IMR-90 (cell line): ENCODE measurements at regions not wholly inside any gene's neighbourhood (a gene's known extent, or its start where the extent isn't known, plus 50 kb on each side); places are given as distances from the start of the nearest gene placed in this dataset.

ENCODE experiments used
- ATAC-seq: fragments of 200-7000 bp; cut with Tn5 transposase; 2 replicates; pipeline ENCODE4 v1.9.1; 2020; ENCODE audit warnings: low read depth, mild to moderate bottlenecking, moderate library complexity
- BruUV-seq: library from RNA; stranded (reverse); fragments of 400-500 nt; replicated peaks from 2 replicates; lab custom pipeline; 2021; lab: Mats Ljungman, UMichigan
- CTCF ChIA-PET: fragments of 300-600 bp; formaldehyde crosslinking; extraction: SDS; loops from one replicate; lab custom pipeline; 2021; ENCODE audit warnings: antibody characterized with exemption; lab: Yijun Ruan, JAX
- POLR2A ChIA-PET: fragments of 300-600 bp; sonication (Branson Sonifier 250); formaldehyde crosslinking; loops from one replicate; lab custom pipeline; 2022; ENCODE audit warnings: antibody characterized with exemption; ENCODE audit not compliant: unreplicated experiment; lab: Charles Lee
- DNase-seq: peaks from one replicate; pipeline ENCODE4 v3.0.0; 2013
- H2AFZ ChIP-seq: replicated peaks from 2 replicates; pipeline ENCODE3; 2013; ENCODE audit warnings: low read length, mild to moderate bottlenecking; ENCODE audit not compliant: poor library complexity
- H2AK5ac ChIP-seq: 2 replicates; pipeline ENCODE4 v1.6.1; 2013; ENCODE audit warnings: low read depth, low read length, inconsistent platforms
- H2AK9ac ChIP-seq: replicated peaks from 2 replicates; pipeline ENCODE3; 2013; ENCODE audit warnings: mild to moderate bottlenecking, low read depth, low read length, moderate library complexity; ENCODE audit not compliant: poor library complexity
- H2BK120ac ChIP-seq: 2 replicates; pipeline ENCODE4 v1.6.1; 2013; ENCODE audit warnings: low read depth, low read length, inconsistent platforms
- H2BK15ac ChIP-seq: 3 replicates; pipeline ENCODE4 v1.6.1; 2013; ENCODE audit warnings: low read depth, low read length, inconsistent platforms
- H2BK20ac ChIP-seq: 2 replicates; pipeline ENCODE4 v1.6.1; 2013; ENCODE audit warnings: low read depth, mild to moderate bottlenecking, inconsistent platforms, low read length, moderate library complexity
- H2BK5ac ChIP-seq: 2 replicates; pipeline ENCODE4 v1.6.1; 2013; ENCODE audit warnings: mild to moderate bottlenecking, low read depth, low read length, inconsistent platforms; ENCODE audit not compliant: poor library complexity, severe bottlenecking
- H3K14ac ChIP-seq: replicated peaks from 2 replicates; pipeline ENCODE4 v1.6.1; 2013; ENCODE audit warnings: low read depth, low read length, inconsistent platforms
- H3K18ac ChIP-seq: 2 replicates; pipeline ENCODE4 v1.6.1; 2013; ENCODE audit warnings: low read depth, low read length, control low read depth
- H3K23ac ChIP-seq: 2 replicates; pipeline ENCODE4 v1.6.1; 2013; ENCODE audit warnings: low read depth, low read length, inconsistent platforms
- H3K27ac ChIP-seq: 2 replicates; pipeline ENCODE4 v1.5.1; 2013; ENCODE audit warnings: mild to moderate bottlenecking, control low read depth, low read length; ENCODE audit not compliant: insufficient read depth
- H3K27me3 ChIP-seq: 2 replicates; pipeline ENCODE4 v1.6.1; 2013; ENCODE audit warnings: low read length; ENCODE audit not compliant: control insufficient read depth, insufficient read depth
- H3K36me3 ChIP-seq: 2 replicates; pipeline ENCODE4 v1.6.1; 2013; ENCODE audit warnings: low read length, mixed read lengths; ENCODE audit not compliant: control insufficient read depth, insufficient read depth
- H3K4ac ChIP-seq: 2 replicates; pipeline ENCODE4 v1.6.1; 2013; ENCODE audit warnings: low read depth, low read length, inconsistent platforms
- H3K4me1 ChIP-seq: 2 replicates; pipeline ENCODE4 v1.6.1; 2013; ENCODE audit warnings: low read length, mixed read lengths; ENCODE audit not compliant: control insufficient read depth, insufficient read depth
- H3K4me2 ChIP-seq: 2 replicates; pipeline ENCODE4 v1.6.1; 2013; ENCODE audit warnings: low read depth, mild to moderate bottlenecking, control low read depth, low read length, moderate library complexity
- H3K4me3 ChIP-seq: 2 replicates; pipeline ENCODE4 v1.5.1; 2013; ENCODE audit warnings: low read depth, mild to moderate bottlenecking, control low read depth, low read length, moderate library complexity; ENCODE audit not compliant: insufficient read depth
- H3K56ac ChIP-seq: 2 replicates; pipeline ENCODE4 v1.6.1; 2013; ENCODE audit warnings: low read length, inconsistent platforms; ENCODE audit not compliant: insufficient read depth; ENCODE audit errors: extremely low read depth
- H3K79me1 ChIP-seq, 2 experiments: 2 replicates each; pipeline ENCODE4 v1.6.1; 2013; ENCODE audit warnings: low read length in 2 of 2, inconsistent platforms in 1 of 2, low read depth in 1 of 2
- H3K9ac ChIP-seq: 2 replicates; pipeline ENCODE4 v1.6.1; 2013; ENCODE audit warnings: low read depth, low read length, control low read depth
- H3K9me1 ChIP-seq: 2 replicates; pipeline ENCODE4 v1.6.1; 2013; ENCODE audit warnings: low read length, inconsistent platforms; ENCODE audit not compliant: insufficient read depth
- H3K9me3 ChIP-seq: 2 replicates; pipeline ENCODE4 v1.6.1; 2013; ENCODE audit warnings: low read length; ENCODE audit not compliant: control insufficient read depth, insufficient read depth
- H4K20me1 ChIP-seq: 2 replicates; pipeline ENCODE4 v1.6.1; 2013; ENCODE audit warnings: low read length, inconsistent platforms; ENCODE audit not compliant: insufficient read depth
- H4K5ac ChIP-seq: 2 replicates; pipeline ENCODE4 v1.6.1; 2013; ENCODE audit warnings: mild to moderate bottlenecking, low read depth, low read length, control low read depth
- H4K8ac ChIP-seq, 2 experiments: 2 replicates each; pipeline ENCODE4 v1.6.1; 2013; ENCODE audit warnings: low read depth in 2 of 2, low read length in 2 of 2, control low read depth in 1 of 2, inconsistent platforms in 1 of 2
- H4K91ac ChIP-seq: 2 replicates; pipeline ENCODE4 v1.6.1; 2013; ENCODE audit warnings: low read depth, low read length, inconsistent platforms; ENCODE audit not compliant: insufficient read depth
- CEBPB ChIP-seq: IDR thresholded peaks from 2 replicates; pipeline ENCODE4 v1.6.1; 2012; ENCODE audit warnings: low read depth, low read length, improper control_type of control experiment
- CHD1 ChIP-seq: IDR thresholded peaks from 2 replicates; pipeline ENCODE4 v1.6.1; 2012; ENCODE audit warnings: low read depth, low read length, improper control_type of control experiment
- FOS ChIP-seq: fragments of 150-350 bp; IDR thresholded peaks from 2 replicates; pipeline ENCODE4 v1.6.1; 2016; ENCODE audit warnings: low read depth, low read length
- MAFK ChIP-seq: IDR thresholded peaks from 2 replicates; pipeline ENCODE4 v1.6.1; 2012; ENCODE audit warnings: low read depth, low read length, improper control_type of control experiment
- MAZ ChIP-seq: IDR thresholded peaks from 2 replicates; pipeline ENCODE4 v1.6.1; 2012; ENCODE audit warnings: low read depth, mild to moderate bottlenecking, low read length, improper control_type of control experiment, moderate library complexity, borderline replicate concordance
- MXI1 ChIP-seq: IDR thresholded peaks from 2 replicates; pipeline ENCODE4 v1.6.1; 2012; ENCODE audit warnings: low read depth, mild to moderate bottlenecking, low read length, moderate library complexity, borderline replicate concordance
- NFE2L2 ChIP-seq: fragments of 150-350 bp; IDR thresholded peaks from 2 replicates; pipeline ENCODE4 v1.6.1; 2016; ENCODE audit warnings: low read depth, mild to moderate bottlenecking, low read length
- RAD21 ChIP-seq: IDR thresholded peaks from 2 replicates; pipeline ENCODE4 v1.6.1; 2012; ENCODE audit warnings: low read length, improper control_type of control experiment
- RFX5 ChIP-seq: IDR thresholded peaks from 2 replicates; pipeline ENCODE4 v1.8.0; 2012; ENCODE audit warnings: low read depth, mild to moderate bottlenecking, low read length, moderate library complexity
- SMC3 ChIP-seq: fragments of 150-350 bp; IDR thresholded peaks from 2 replicates; pipeline ENCODE4 v1.6.1; 2016; ENCODE audit warnings: low read depth, mild to moderate bottlenecking, antibody characterized with exemption, low read length, moderate library complexity
- WGBS, 2 experiments: methylation state at CpG; one replicate each; pipeline versions ENCODE4 v1.1.5 to v1.1.7; 2013; ENCODE audit warnings: missing lambda C conversion rate in 2 of 2; ENCODE audit not compliant: insufficient read length in 1 of 2; ENCODE audit errors: extremely low coverage in 2 of 2; 5-methylcytosine and 5-hydroxymethylcytosine counted together
- dilution Hi-C: fragments of 300-500 bp; cut with HindIII; formaldehyde crosslinking; loops from one replicate; pipeline ENCODE4 v1.14.3; 2018; ENCODE audit warnings: low sequenced_read_pairs; ENCODE audit not compliant: unreplicated experiment
- in situ Hi-C: fragments of 300-500 bp; cut with MboI; formaldehyde crosslinking; loops from 3 replicates; pipeline ENCODE4 v1.14.3; 2019; ENCODE audit warnings: low sequenced_read_pairs, inconsistent platforms, mixed read lengths
- intact Hi-C: fragments of 100-400 bp; cut with micrococcal nuclease; formaldehyde crosslinking; loops from 2 replicates; pipeline ENCODE4 v1.10.0; 2022
- TF ChIP-seq, protein P1 (sequence below): fragments of 150-350 bp; IDR thresholded peaks from 2 replicates; pipeline ENCODE4 v1.6.1; 2016; ENCODE audit warnings: low read depth, mild to moderate bottlenecking, low read length, moderate library complexity, borderline replicate concordance
- TF ChIP-seq, protein P2 (sequence below): conservative IDR thresholded peaks from 2 replicates; pipeline ENCODE4 v1.5.1; 2012; ENCODE audit warnings: mild to moderate bottlenecking, low read depth, low read length, improper control_type of control experiment
- TF ChIP-seq, protein P3 (sequence below): fragments of 150-350 bp; IDR thresholded peaks from 2 replicates; pipeline ENCODE4 v1.6.1; 2017; ENCODE audit warnings: mild to moderate bottlenecking, antibody characterized with exemption, low read length, low read depth

DNA sequence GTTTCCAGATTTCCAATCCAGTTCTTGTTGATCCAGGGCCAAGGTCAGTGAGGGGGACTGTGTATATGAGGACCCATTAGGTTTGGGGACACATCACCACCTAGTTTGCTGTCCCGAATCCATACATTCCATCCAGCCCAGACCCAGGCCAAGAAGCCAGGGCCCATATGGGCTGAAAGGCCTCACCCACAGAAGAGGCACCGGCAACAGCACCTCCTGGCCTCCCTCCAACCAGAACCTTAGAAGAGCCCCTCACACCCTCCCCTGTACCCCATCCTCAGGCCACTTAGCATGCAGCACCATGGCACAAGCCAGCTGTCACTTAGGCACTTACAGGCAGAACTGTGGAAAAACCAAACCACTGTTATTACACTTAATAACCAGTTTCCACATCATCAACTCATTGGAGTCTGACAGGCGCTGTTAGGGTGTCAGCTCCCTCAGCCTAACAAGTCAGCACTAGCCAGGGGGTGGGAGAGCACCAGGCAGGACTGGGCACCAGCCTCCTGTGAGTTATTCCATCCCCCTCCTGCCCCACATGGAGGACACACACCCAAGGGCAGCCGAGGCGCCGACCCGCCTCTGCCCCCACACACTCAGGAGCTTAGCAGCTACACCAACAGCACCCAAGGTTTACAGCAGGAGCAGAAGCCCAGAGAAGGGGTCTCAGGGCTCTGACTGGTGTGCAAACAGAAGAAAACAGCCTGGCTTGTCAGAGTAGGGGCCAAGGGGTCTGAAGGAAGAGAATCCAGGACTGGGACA is 132.0 kb downstream of the BUD13 start:
- 60% methylated on average over 1 of the region's 7 CpGs; no CpG with 5 or more reads in 1 of the 2 experiments for WGBS, 2 experiments
- no peak overlapping the region for H2AFZ ChIP-seq
- no peak overlapping the region for H2BK5ac ChIP-seq

More for the DNA sequence above, 132.0 kb downstream of the BUD13 start:
- intact Hi-C loops = no loop called here
- Histone ChIP-seq H4K91ac (no peak overlapping the region), H4K8ac (no peak overlapping the region), H2AK5ac (no peak overlapping the region), H3K56ac (no peak overlapping the region), H3K9me1 (no peaks in the 10 kb centered on the region), H2BK15ac (no peak overlapping the region), H3K4me2 (no peak overlapping the region), H3K4ac (no peak overlapping the region), H3K4me1 (no peaks in the 10 kb centered on the region), H3K36me3 (no peaks in the 10 kb centered on the region), H4K20me1 (no peaks in the 10 kb centered on the region), H4K5ac (no peak overlapping the region), H2AK9ac (no peak overlapping the region), H3K23ac (no peak overlapping the region), H3K27ac (no peak overlapping the region), H3K27me3 (peaks cover 1% of the 10 kb centered on the region; the same call in 1 of the 2 replicates), H3K9ac (no peak overlapping the region), H3K4me3 (no peak overlapping the region), H3K9me3 (no peaks in the 10 kb centered on the region), H3K14ac (no peak overlapping the region), H3K79me1 (no peaks in the 10 kb centered on the region), H3K18ac (no peak overlapping the region), H2BK120ac (no peak overlapping the region), H2BK20ac (no peak overlapping the region)
- ATAC-seq = no peak
- CTCF ChIA-PET = no interaction called here
- in situ Hi-C loops = no loop called here
- POLR2A ChIA-PET = no interaction called here
- DNase-seq = no peak
- TF ChIP-seq, protein P1, sequence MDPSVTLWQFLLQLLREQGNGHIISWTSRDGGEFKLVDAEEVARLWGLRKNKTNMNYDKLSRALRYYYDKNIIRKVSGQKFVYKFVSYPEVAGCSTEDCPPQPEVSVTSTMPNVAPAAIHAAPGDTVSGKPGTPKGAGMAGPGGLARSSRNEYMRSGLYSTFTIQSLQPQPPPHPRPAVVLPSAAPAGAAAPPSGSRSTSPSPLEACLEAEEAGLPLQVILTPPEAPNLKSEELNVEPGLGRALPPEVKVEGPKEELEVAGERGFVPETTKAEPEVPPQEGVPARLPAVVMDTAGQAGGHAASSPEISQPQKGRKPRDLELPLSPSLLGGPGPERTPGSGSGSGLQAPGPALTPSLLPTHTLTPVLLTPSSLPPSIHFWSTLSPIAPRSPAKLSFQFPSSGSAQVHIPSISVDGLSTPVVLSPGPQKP = no peak
- TF ChIP-seq NFE2L2 = no peak
- TF ChIP-seq SMC3 = no peak
- TF ChIP-seq MAFK = no peak
- no peak for TF ChIP-seq RAD21
- TF ChIP-seq CHD1 = no peak
- TF ChIP-seq MXI1 = no peak
- TF ChIP-seq, protein P2, sequence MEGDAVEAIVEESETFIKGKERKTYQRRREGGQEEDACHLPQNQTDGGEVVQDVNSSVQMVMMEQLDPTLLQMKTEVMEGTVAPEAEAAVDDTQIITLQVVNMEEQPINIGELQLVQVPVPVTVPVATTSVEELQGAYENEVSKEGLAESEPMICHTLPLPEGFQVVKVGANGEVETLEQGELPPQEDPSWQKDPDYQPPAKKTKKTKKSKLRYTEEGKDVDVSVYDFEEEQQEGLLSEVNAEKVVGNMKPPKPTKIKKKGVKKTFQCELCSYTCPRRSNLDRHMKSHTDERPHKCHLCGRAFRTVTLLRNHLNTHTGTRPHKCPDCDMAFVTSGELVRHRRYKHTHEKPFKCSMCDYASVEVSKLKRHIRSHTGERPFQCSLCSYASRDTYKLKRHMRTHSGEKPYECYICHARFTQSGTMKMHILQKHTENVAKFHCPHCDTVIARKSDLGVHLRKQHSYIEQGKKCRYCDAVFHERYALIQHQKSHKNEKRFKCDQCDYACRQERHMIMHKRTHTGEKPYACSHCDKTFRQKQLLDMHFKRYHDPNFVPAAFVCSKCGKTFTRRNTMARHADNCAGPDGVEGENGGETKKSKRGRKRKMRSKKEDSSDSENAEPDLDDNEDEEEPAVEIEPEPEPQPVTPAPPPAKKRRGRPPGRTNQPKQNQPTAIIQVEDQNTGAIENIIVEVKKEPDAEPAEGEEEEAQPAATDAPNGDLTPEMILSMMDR = no peak
- TF ChIP-seq, protein P3, sequence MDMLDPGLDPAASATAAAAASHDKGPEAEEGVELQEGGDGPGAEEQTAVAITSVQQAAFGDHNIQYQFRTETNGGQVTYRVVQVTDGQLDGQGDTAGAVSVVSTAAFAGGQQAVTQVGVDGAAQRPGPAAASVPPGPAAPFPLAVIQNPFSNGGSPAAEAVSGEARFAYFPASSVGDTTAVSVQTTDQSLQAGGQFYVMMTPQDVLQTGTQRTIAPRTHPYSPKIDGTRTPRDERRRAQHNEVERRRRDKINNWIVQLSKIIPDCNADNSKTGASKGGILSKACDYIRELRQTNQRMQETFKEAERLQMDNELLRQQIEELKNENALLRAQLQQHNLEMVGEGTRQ = no peak
- TF ChIP-seq CEBPB = no peak
- TF ChIP-seq FOS = no peak
- TF ChIP-seq RFX5 = no peak
- TF ChIP-seq MAZ = no peak
- dilution Hi-C loops = no loop called here
- no TSS peak for BruUV-seq
